ENCODE measurements at regions not wholly inside any gene's neighbourhood (a gene's known extent, or its start where the extent isn't known, plus 50 kb on each side); places are given as distances from the start of the nearest gene placed in this dataset.

DNA sequence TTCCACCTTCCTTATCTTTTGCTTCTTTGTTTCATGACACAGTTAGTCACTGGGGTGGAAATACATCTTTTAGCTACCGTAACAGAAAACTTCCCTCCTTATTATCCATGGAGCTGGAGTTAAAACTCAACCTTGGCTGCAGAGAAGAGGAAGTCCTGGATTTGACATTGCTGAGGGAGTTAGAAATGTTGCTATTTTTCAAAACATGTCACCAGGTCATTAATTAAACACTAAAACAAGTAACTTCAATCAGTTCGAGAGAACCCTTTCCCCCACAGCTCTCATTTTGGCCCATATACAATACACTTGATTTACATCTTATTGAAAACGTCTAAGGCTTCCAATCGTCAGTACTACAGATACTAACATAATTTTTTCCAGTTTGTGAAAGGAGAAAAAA is 237.9 kb upstream of the CD180 start:
- TF ChIP-seq POLR2AphosphoS5 (IDR thresholded peaks at IDR 0.05; ENCODE audit: low read depth, low read length) (no peak), SIN3A (IDR thresholded peaks at IDR 0.05; ENCODE audit: borderline replicate concordance, insufficient read depth, low read length) (no peak), TAF1 (IDR thresholded peaks at IDR 0.05; ENCODE audit: borderline replicate concordance, insufficient read depth, low read length) (no peak), FOXP2 (optimal IDR thresholded peaks at IDR 0.05; ENCODE audit: borderline replicate concordance, extremely low read depth, extremely low read length, insufficient read depth) (no peak)
- TF ChIP-seq, protein P1, sequence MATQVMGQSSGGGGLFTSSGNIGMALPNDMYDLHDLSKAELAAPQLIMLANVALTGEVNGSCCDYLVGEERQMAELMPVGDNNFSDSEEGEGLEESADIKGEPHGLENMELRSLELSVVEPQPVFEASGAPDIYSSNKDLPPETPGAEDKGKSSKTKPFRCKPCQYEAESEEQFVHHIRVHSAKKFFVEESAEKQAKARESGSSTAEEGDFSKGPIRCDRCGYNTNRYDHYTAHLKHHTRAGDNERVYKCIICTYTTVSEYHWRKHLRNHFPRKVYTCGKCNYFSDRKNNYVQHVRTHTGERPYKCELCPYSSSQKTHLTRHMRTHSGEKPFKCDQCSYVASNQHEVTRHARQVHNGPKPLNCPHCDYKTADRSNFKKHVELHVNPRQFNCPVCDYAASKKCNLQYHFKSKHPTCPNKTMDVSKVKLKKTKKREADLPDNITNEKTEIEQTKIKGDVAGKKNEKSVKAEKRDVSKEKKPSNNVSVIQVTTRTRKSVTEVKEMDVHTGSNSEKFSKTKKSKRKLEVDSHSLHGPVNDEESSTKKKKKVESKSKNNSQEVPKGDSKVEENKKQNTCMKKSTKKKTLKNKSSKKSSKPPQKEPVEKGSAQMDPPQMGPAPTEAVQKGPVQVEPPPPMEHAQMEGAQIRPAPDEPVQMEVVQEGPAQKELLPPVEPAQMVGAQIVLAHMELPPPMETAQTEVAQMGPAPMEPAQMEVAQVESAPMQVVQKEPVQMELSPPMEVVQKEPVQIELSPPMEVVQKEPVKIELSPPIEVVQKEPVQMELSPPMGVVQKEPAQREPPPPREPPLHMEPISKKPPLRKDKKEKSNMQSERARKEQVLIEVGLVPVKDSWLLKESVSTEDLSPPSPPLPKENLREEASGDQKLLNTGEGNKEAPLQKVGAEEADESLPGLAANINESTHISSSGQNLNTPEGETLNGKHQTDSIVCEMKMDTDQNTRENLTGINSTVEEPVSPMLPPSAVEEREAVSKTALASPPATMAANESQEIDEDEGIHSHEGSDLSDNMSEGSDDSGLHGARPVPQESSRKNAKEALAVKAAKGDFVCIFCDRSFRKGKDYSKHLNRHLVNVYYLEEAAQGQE (IDR thresholded peaks at IDR 0.05; ENCODE audit: insufficient read depth in 1 of 2, low read depth in 2 of 2, low read length in 2 of 2) = no peak

DNA sequence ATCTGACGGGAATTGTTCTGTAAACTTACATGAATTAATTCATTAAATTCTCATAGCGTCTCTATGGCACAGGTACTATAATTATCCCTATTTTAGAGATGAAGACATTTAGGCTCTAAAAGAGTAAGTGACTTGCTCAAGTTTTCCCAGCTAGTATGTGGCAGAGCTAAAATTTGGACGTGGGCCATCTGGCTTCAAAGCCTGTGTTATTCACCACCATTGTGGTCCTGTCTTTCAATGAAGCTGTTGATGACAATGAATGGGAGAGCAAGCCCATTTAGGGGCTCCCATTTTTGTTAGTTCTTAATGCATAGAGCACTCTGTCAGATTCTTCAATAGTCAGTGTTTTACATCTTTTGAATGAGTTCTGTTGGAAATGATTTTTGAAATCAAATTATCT is 236.0 kb upstream of the CD180 start:
- TF ChIP-seq FOXP2 (optimal IDR thresholded peaks at IDR 0.05; ENCODE audit: borderline replicate concordance, extremely low read depth, extremely low read length, insufficient read depth) (no peak), POLR2AphosphoS5 (IDR thresholded peaks at IDR 0.05; ENCODE audit: low read depth, low read length) (no peak), TAF1 (IDR thresholded peaks at IDR 0.05; ENCODE audit: borderline replicate concordance, insufficient read depth, low read length) (no peak), SIN3A (IDR thresholded peaks at IDR 0.05; ENCODE audit: borderline replicate concordance, insufficient read depth, low read length) (no peak)
- TF ChIP-seq, protein P1 (IDR thresholded peaks at IDR 0.05; ENCODE audit: insufficient read depth in 1 of 2, low read depth in 2 of 2, low read length in 2 of 2) = no peak

DNA sequence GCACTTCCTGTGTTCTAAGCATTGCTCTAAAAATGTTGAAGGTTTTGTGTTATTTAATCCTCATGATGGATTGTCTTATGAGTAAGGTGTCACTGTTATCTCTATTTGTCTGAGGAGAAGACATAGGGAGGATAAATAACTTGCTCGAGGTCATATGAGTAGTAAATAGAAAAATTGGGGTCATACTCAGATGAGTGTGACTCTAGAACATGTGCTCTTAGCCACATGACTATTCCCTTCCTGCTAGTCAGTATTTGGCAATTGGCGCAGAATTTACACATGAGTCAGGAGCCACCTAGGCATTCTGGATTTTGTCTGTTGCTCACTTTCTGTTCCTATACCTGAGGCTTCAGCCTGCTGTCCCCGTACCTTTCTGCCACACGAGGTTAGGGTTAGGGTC is 234.6 kb upstream of the CD180 start:
- no peak for TF ChIP-seq TAF1 (IDR thresholded peaks at IDR 0.05; ENCODE audit: borderline replicate concordance, insufficient read depth, low read length)
- TF ChIP-seq, protein P1 (IDR thresholded peaks at IDR 0.05; ENCODE audit: insufficient read depth in 1 of 2, low read depth in 2 of 2, low read length in 2 of 2) = no peak
- TF ChIP-seq SIN3A (IDR thresholded peaks at IDR 0.05; ENCODE audit: borderline replicate concordance, insufficient read depth, low read length) = no peak
- TF ChIP-seq FOXP2 (optimal IDR thresholded peaks at IDR 0.05; ENCODE audit: borderline replicate concordance, extremely low read depth, extremely low read length, insufficient read depth) = no peak
- no peak for TF ChIP-seq POLR2AphosphoS5 (IDR thresholded peaks at IDR 0.05; ENCODE audit: low read depth, low read length)

DNA sequence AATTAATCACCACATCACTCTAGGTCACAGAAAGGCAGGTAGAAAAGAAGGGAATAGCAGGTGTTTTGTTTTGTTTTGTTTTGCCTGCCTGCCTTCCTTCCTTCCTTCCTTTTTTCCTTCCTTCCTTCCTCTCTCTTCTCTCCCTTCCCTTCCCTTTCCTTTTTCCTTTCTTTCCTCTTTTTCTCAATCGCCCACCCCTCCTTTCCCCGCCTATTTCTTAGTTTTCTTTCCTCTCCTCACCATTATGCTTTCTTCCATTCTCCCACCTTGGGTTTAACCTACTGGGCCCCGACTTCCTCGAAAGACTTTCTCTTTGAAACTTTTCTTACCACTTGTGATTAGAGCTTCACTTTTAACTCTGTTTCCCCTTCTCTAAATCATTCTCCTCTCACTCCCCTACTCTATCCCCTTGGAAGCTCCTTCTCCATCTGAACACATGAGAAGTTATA is 231.3 kb upstream of the CD180 start:
- TF ChIP-seq POLR2AphosphoS5 (IDR thresholded peaks at IDR 0.05; ENCODE audit: low read depth, low read length) (no peak), SIN3A (IDR thresholded peaks at IDR 0.05; ENCODE audit: borderline replicate concordance, insufficient read depth, low read length) (no peak)

DNA sequence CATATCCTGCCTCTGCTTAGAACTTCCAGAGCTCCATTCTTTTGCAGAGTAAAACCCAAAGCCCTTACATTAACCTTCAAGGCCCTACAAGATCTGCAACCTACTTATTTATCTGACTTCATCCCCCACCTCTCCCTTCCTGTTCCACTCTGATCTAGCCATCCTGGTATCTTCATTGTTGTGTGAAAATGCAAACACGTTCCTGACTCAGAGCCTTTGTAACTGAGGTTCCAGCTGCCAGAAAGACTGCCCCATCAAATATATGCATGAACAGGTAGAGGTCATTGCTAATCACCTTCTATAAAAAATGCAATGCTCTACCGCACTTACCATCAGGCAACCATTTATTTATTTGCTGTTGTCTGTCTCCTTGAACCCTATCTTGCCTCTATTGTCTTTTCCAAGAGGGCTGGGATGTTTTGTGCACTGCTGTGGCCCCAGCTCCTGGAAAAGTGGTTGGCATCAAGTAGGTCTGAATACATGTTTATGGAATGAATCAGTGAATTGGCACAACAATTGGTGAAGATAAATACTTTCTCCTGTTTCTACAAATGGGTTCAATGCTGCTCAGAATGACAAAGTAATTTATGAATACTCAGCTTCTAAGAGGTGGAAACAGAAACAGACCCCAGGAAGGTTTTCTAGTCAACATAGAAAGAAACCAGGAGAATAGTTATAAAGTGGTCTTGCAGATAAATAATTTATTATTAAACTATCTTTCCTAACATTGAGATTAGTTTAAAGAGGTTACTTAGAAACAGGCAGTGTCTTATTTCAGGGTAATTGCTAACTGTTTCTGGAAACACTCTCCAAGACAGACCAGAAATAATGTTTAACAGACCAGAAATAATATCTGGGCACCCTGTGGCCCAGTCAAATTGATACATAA is 230.6 kb upstream of the CD180 start:
- TF ChIP-seq, protein P1 (IDR thresholded peaks at IDR 0.05; ENCODE audit: insufficient read depth in 1 of 2, low read depth in 2 of 2, low read length in 2 of 2) = no peak
- TF ChIP-seq TAF1 (IDR thresholded peaks at IDR 0.05; ENCODE audit: borderline replicate concordance, insufficient read depth, low read length) (no peak), POLR2AphosphoS5 (IDR thresholded peaks at IDR 0.05; ENCODE audit: low read depth, low read length) (no peak), FOXP2 (optimal IDR thresholded peaks at IDR 0.05; ENCODE audit: borderline replicate concordance, extremely low read depth, extremely low read length, insufficient read depth) (no peak), SIN3A (IDR thresholded peaks at IDR 0.05; ENCODE audit: borderline replicate concordance, insufficient read depth, low read length) (no peak)

Data from PFSK-1 (cell line).